AML-193 (cell line): ENCODE measurements at regions not wholly inside any gene's neighbourhood (a gene's known extent, or its start where the extent isn't known, plus 50 kb on each side); places are given as distances from the start of the nearest gene placed in this dataset.
A peak's percentile ranks its signal among the peaks of the same experiment; 100 is the strongest.

Source experiments
- DNase-seq, 2 experiments: peaks; one replicate each; lab custom pipeline; 2025; lab: John Stamatoyannopoulos, UW

DNA sequence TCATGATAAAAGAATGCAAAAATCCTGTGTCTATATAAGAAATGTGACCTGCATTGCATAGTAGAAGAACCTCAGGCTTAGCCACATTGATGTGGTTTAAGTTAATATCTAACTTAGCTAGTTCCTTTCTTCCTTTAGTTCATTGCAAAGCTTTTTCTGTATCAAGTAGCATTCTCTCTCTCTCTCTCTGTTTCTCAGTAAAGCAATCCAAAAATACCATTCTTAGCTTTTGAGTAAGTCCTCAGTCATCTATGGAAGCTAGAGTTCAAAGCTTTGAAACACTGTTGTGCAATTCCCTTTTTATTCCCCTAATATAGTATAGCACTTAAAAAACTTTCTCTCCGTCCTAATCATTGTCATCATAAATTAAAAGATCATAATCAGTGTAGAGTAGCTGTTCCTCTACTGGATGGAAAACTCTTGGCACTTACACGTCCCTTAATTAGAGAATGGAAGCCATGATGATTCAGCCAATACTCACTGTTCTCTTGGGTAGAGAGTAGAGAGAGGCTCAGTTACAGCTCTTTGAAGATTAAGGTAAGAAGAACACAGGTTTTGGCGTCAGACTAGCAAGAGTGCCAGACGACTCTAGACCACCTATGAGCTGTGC is 350.3 kb upstream of the LYPLAL1 start:
- no peak for DNase-seq

- DNase-seq: no peak
These were observed 346.2 kb upstream of the LYPLAL1 start for GRCh38 chr1:218827486-218827885.

- no peak for DNase-seq
These were observed 345.5 kb upstream of the LYPLAL1 start for GRCh38 chr1:218828125-218828650.

GRCh38 chr1:218829097-218829496 is 344.6 kb upstream of the LYPLAL1 start:
- no peak for DNase-seq

- DNase-seq: no peak
These were observed 338.1 kb upstream of the LYPLAL1 start for GRCh38 chr1:218835609-218836008.

DNA sequence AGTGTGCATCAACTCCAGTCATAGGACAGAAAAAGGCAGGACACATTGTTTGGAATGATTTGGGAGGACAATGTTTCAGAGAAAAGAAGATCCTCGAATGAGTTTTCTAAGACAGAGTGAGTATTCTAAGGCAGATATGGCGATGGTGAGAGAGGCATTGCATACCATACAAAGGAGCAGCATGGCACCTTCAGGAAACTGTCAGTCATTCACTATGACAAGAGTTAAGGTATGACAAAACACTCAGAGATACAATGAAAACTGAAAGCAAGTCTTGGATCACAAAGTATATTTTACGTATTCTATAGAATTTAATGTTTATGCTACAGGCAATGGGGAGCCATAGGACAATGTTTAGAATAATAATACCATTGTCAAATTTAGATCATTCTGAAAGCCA is 337.4 kb upstream of the LYPLAL1 start:
- DNase-seq: no peak

DNA sequence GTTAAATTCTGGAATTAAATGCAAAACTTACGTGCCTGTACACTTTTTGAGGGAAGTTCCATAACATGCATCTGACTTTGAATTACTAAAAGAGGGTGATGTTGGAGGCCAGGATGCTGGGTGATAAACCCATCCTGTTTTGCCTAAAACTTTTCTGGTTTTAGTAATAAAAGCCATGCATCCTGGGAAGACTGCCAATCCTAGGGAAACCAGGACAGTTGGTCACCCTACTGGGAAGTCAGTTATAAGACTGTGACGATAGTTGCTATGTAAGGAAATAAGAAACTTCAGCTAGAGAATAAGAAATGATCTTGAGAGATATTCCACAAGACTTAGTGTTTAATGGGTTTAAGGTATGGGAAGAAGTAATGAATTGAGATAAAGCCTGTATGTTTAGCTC is 336.6 kb upstream of the LYPLAL1 start:
- no peak for DNase-seq

GRCh38 chr1:218845589-218845988 is 328.1 kb upstream of the LYPLAL1 start:
- DNase-seq: no peak

- DNase-seq: no peak
These were observed 327.5 kb upstream of the LYPLAL1 start for GRCh38 chr1:218846181-218846580.

DNA sequence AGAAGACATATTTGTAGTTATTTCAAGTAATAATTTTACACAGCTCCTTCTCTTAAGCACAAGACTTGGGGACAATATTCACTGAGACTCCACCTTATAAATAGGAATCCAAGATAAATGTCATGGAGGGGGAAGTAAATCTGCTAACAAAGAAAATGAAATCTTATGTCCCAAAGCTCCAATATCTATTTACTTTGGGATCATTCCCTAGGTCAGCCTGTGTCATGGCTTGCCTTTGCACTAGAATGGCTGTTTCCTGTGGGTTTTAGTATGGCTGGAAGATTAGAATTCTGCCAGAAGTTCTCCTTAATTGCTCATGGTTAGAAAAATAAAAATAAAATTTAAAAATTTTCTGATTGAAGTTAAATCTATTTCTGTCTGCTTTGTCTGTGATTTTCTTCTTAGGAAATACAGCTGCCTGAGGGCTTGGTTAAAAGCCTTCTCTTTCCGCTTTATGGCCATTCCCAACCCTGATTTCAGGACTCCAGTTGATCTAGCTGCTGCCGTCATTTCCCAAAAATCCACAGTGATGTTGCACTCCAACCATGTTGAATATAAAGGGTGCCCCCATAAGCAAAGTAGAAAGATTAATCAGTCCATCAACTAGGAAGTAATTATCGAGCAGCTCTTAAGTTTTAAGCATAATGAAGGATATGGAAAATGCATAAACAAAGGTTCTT is 326.4 kb upstream of the LYPLAL1 start:
- no peak for DNase-seq

DNA sequence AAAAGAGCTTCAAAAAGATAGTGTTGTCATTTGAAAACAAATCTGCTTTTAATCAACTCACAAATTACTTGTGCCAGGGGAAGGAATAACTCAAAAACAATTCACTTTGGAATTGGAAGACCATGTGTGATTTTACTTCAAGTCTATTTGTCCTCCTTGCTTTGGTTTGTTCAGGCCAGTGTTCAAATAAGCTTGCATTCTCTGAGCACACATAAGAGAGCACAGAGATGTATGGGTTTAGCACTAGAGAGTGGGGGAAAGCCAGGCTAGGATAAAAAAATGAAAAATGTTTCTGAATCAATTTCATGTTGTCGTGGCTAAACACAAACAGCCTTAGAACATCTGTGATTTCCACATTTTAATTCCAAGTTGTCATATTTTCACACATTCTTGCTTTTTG is 325.7 kb upstream of the LYPLAL1 start:
- DNase-seq: no peak

DNA sequence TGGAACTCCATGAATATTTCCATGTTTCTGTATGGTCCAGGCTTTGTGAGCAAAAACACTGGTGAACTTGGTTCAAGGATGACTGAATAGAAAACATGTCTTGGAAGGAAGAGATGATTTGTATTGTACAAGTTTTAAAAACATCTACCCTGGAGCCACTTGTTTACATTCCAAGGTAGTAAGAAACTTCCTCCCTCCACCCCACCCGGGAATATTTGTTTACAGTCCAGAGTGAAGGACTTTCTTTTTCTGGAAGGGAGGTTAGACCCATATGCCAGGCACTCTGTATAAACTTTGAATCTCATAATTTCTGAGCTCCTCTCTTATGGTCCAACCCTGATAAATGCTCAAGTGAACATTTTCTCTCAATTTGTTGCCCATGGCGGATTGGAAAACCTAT is 323.3 kb upstream of the LYPLAL1 start:
- no peak for DNase-seq

DNA sequence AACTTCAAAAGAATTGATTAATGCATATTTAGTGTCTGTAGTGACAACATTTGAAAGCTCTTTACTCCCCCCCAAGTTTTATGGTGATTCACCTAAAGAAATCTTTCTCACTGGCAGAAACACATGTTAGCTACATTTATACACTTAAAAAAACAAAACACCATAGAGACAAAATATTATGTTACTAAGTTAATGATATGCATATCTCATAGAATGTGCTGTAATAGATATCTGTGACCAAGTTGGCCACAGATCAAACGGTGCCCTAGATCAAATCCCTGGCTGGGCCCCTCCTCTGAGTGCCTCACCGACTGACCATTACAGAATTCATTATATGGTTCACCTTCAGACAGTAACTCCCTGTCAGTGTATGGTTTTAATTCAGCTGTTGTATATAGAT is 322.1 kb upstream of the LYPLAL1 start:
- no peak for DNase-seq

- no peak for DNase-seq
These were observed 321.2 kb upstream of the LYPLAL1 start for GRCh38 chr1:218852527-218852926.

DNA sequence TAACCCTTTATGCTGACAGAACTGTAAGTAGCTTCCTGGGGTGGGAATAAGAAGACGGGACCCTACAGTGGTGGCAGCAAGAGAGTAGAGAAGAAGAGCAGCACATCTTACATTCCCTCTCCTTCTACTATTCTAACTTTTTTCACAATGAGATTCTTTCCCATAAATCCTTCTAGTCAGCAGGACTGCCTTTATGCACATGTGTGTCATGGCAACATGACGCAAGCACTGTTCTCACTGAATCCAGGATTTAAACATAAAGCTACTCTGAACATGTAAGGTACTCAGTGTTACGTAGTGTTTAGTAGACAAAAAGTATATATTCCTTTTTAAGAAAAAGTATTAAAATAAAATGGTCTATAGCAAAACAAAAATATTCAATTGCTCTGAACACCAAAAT is 309.7 kb upstream of the LYPLAL1 start:
- no peak for DNase-seq

DNA sequence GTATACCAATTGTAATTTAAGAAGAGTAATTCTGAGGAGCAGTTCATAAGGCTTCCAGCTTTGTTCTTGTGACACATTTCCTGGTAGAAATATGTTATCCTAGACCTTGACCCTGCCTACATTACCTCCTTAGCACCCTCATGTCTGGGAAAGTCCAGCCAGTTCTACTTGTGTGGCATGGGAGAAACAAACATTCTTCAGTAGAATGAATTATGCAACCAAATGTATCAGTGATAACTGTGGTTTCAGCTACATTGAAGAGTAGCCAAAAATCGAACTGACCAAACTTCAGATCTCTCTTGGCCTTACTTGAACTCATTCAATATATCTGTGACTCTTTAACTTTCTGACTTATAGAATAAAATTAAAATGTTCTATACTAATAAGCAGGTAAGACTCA is 308.1 kb upstream of the LYPLAL1 start:
- DNase-seq: no peak

GRCh38 chr1:218866507-218866906 is 307.2 kb upstream of the LYPLAL1 start:
- DNase-seq: no peak

GRCh38 chr1:218867066-218867465 is 306.6 kb upstream of the LYPLAL1 start:
- DNase-seq: no peak

GRCh38 chr1:218867941-218868626 is 305.6 kb upstream of the LYPLAL1 start:
- DNase-seq: no peak

DNA sequence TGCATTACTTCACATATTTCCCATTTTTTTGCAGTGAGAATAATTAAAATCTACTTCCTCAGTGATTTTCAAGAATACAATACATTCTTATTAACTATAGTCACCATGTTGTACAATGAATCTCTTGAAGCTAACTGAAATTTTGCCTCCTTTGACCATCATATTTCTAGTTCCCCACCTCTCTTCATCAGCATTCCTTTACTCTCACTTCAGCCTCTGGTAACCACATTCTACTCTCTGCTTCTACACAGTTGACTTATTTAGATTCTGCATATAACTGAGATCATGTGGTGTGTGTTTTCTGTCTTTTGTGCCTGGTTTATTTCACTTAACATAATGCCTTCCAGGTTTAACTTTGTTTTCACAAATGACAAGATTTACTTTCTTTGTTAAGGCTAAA is 304.4 kb upstream of the LYPLAL1 start:
- no peak for DNase-seq

GRCh38 chr1:218872026-218872425 is 301.7 kb upstream of the LYPLAL1 start:
- DNase-seq: no peak

DNA sequence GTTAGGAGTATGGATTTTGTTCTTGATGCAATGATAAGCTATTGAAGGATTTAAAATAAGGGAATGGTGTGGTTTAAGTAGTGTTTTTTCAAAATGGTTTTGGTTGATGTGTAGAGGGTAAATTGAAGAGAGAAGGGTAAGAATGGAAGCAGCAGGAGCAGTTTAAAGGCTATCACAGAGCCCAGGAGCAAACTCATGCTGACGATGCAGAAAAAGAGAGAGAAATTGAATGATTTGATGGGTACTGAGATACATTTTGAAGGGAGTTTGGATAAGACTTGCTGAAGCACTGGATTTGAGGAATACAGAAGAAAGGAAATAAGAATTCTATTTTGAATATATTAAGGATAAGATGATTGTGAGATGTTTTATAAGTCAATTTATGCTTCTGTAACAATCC is 300.8 kb upstream of the LYPLAL1 start:
- DNase-seq: no peak

DNA sequence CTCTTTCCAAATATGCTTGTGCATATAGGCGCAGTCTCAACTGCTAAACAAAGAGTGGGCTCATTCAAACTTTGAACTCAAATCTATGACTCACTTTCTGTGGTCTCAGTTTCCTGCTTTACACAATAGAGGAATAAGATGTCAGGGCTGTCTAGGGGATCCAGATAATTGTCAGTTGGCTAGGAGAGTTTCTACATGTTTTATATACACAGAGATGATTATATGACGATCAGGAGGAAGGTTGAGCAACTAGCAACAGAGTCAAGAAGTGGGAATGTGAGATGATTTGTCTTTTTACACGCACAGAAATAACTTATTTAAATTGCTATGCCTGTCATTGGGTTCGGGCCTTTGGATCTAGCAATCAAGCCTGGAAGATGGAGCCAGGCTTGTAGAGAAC is 299.4 kb upstream of the LYPLAL1 start:
- DNase-seq: peak; percentile 84 to 89
